ENCODE measurements at regions not wholly inside any gene's neighbourhood (a gene's known extent, or its start where the extent isn't known, plus 50 kb on each side); places are given as distances from the start of the nearest gene placed in this dataset.

GRCh38 chr7:111671927-111672326 is 109.6 kb upstream of the IMMP2L start:
- Histone ChIP-seq H3F3A (ENCODE audit: insufficient read depth, low read length, poor library complexity, severe bottlenecking) (no peaks in the 10 kb centered on the region), H2AFZ (ENCODE audit: low read depth, low read length) (no peak overlapping the region), H4K20me1 (ENCODE audit: insufficient read depth) (no peaks in the 10 kb centered on the region), H3K27me3 (ENCODE audit: insufficient read depth, low read depth, low read length) (no peaks in the 10 kb centered on the region), H3K36me3 (ENCODE audit: insufficient read depth, low read length) (no peaks in the 10 kb centered on the region), H3K4me2 (ENCODE audit: low read length) (no peak overlapping the region), H3K9me3 (ENCODE audit: low read length) (no peaks in the 10 kb centered on the region), H3K79me2 (replicated peaks; ENCODE audit: insufficient read depth, low read length) (no peaks in the 10 kb centered on the region), H3K4me3 (ENCODE audit: low read length) (no peak overlapping the region), H3K9me2 (ENCODE audit: insufficient read depth, low read length) (no peaks in the 10 kb centered on the region), H3K9ac (ENCODE audit: low read length) (no peak overlapping the region), H3K27ac (ENCODE audit: low read length) (no peak overlapping the region)
- TF ChIP-seq EZH2 (IDR thresholded peaks at IDR 0.05; ENCODE audit: borderline replicate concordance, insufficient read depth, low read length, poor library complexity, severe bottlenecking) (no peak), CTCF (IDR thresholded peaks at IDR 0.05; ENCODE audit: poor library complexity, severe bottlenecking) (no peak)

DNA sequence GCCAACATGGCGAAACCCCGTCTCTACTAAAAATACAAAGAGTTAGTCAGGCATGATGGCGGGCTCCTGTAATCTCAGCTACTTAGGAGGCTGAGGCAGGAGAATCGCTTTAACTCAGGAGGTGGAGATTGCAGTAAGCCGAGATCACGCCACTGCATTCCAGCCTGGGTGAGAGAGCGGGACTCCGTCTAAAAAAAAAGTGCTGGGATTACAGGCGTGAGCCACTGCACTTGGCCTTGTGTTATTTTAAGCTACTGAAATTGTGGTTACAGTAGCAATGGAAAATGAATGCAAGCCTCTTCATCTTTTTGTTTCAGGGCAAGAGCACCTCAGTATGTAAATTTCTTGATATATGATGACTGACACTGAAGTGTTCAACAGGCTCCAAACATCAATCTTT is 106.4 kb upstream of the IMMP2L start:
- no peak overlapping the region for H3K27ac ChIP-seq (ENCODE audit: low read length)
- H3K79me2 ChIP-seq (replicated peaks; ENCODE audit: insufficient read depth, low read length): no peaks in the 10 kb centered on the region
- TF ChIP-seq CTCF (IDR thresholded peaks at IDR 0.05; ENCODE audit: poor library complexity, severe bottlenecking): no peak
- no peak for TF ChIP-seq SMC3 (conservative IDR thresholded peaks at IDR 0.05; ENCODE audit: poor library complexity)
- no peaks in the 10 kb centered on the region for H3K9me3 ChIP-seq (ENCODE audit: low read length)
- no peaks in the 10 kb centered on the region for H3F3A ChIP-seq (ENCODE audit: insufficient read depth, low read length, poor library complexity, severe bottlenecking)
- no peaks in the 10 kb centered on the region for H3K9me2 ChIP-seq (ENCODE audit: insufficient read depth, low read length)
- H3K27me3 ChIP-seq (ENCODE audit: insufficient read depth, low read depth, low read length): no peaks in the 10 kb centered on the region
- no peaks in the 10 kb centered on the region for H4K20me1 ChIP-seq (ENCODE audit: insufficient read depth)
- no peak overlapping the region for H3K9ac ChIP-seq (ENCODE audit: low read length)
- no peak overlapping the region for H3K4me2 ChIP-seq (ENCODE audit: low read length)
- no peak overlapping the region for H3K4me3 ChIP-seq (ENCODE audit: low read length)
- H3K36me3 ChIP-seq (ENCODE audit: insufficient read depth, low read length): no peaks in the 10 kb centered on the region
- H2AFZ ChIP-seq (ENCODE audit: low read depth, low read length): no peak overlapping the region

DNA sequence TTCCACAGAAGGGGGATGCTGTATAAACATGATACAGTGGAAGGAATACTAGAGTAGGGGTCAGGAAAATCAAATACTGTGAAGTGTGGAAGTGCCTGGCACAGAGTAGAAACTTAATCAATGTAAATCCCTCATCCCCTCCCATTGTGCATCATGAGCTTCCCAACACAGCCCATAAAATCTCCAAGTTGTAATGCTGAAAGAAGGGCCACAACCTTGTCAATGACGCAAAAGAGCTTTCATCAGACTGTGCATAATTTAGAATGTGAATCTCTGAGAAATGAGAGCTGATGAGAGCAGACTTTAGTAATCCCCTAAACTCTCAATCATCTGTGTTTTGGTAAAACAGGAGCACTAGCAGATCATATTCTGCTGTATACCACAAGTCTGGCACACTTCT is 105.2 kb upstream of the IMMP2L start:
- H3K36me3 ChIP-seq (ENCODE audit: insufficient read depth, low read length): no peaks in the 10 kb centered on the region
- H3K9ac ChIP-seq (ENCODE audit: low read length): no peak overlapping the region
- no peak overlapping the region for H3K4me2 ChIP-seq (ENCODE audit: low read length)
- no peak overlapping the region for H2AFZ ChIP-seq (ENCODE audit: low read depth, low read length)
- TF ChIP-seq EZH2 (IDR thresholded peaks at IDR 0.05; ENCODE audit: borderline replicate concordance, insufficient read depth, low read length, poor library complexity, severe bottlenecking): no peak
- TF ChIP-seq TAF1 (IDR thresholded peaks at IDR 0.05; ENCODE audit: low read depth): no peak
- TF ChIP-seq, protein P1, sequence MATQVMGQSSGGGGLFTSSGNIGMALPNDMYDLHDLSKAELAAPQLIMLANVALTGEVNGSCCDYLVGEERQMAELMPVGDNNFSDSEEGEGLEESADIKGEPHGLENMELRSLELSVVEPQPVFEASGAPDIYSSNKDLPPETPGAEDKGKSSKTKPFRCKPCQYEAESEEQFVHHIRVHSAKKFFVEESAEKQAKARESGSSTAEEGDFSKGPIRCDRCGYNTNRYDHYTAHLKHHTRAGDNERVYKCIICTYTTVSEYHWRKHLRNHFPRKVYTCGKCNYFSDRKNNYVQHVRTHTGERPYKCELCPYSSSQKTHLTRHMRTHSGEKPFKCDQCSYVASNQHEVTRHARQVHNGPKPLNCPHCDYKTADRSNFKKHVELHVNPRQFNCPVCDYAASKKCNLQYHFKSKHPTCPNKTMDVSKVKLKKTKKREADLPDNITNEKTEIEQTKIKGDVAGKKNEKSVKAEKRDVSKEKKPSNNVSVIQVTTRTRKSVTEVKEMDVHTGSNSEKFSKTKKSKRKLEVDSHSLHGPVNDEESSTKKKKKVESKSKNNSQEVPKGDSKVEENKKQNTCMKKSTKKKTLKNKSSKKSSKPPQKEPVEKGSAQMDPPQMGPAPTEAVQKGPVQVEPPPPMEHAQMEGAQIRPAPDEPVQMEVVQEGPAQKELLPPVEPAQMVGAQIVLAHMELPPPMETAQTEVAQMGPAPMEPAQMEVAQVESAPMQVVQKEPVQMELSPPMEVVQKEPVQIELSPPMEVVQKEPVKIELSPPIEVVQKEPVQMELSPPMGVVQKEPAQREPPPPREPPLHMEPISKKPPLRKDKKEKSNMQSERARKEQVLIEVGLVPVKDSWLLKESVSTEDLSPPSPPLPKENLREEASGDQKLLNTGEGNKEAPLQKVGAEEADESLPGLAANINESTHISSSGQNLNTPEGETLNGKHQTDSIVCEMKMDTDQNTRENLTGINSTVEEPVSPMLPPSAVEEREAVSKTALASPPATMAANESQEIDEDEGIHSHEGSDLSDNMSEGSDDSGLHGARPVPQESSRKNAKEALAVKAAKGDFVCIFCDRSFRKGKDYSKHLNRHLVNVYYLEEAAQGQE (IDR thresholded peaks at IDR 0.05; ENCODE audit: borderline replicate concordance): no peak
- no peak for TF ChIP-seq EP300 (conservative IDR thresholded peaks at IDR 0.05; ENCODE audit: poor library complexity, severe bottlenecking)
- TF ChIP-seq SMC3 (conservative IDR thresholded peaks at IDR 0.05; ENCODE audit: poor library complexity): no peak
- no peak for TF ChIP-seq CTCF (IDR thresholded peaks at IDR 0.05; ENCODE audit: poor library complexity, severe bottlenecking)
- TF ChIP-seq MXI1 (conservative IDR thresholded peaks at IDR 0.05; ENCODE audit: poor library complexity, severe bottlenecking): no peak
- no peak for TF ChIP-seq RAD21 (conservative IDR thresholded peaks at IDR 0.05)
- no peak for TF ChIP-seq POLR2AphosphoS5 (IDR thresholded peaks at IDR 0.05)
- no peak overlapping the region for H3K4me3 ChIP-seq (ENCODE audit: low read length)
- no peaks in the 10 kb centered on the region for H3K79me2 ChIP-seq (replicated peaks; ENCODE audit: insufficient read depth, low read length)
- H3K27ac ChIP-seq (ENCODE audit: low read length): no peak overlapping the region
- no peaks in the 10 kb centered on the region for H3K27me3 ChIP-seq (ENCODE audit: insufficient read depth, low read depth, low read length)
- H3F3A ChIP-seq (ENCODE audit: insufficient read depth, low read length, poor library complexity, severe bottlenecking): no peaks in the 10 kb centered on the region
- H4K20me1 ChIP-seq (ENCODE audit: insufficient read depth): no peaks in the 10 kb centered on the region
- H3K9me2 ChIP-seq (ENCODE audit: insufficient read depth, low read length): no peaks in the 10 kb centered on the region
- no peaks in the 10 kb centered on the region for H3K9me3 ChIP-seq (ENCODE audit: low read length)
